ENCODE measurements at regions not wholly inside any gene's neighbourhood (a gene's known extent, or its start where the extent isn't known, plus 50 kb on each side); places are given as distances from the start of the nearest gene placed in this dataset.

DNA sequence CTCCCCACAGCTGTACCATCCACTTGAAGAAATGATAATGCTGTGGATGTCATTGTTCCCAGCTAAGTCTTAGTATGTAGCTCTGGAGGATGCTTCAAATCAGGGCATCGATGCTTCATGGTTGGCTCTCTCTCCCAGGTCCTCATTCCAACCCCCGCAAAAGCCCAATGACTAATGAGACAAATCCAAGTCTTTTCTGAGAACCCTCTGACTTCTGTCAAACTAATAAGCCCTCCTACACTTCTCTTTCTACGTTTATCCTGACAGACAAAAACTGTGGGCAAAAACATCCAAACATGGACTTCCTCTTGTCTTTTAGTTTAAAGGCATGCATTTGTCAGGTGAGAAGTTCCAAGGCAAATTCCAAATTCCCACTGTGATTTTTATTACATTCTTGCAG is 260.4 kb upstream of the TAC1 start:
- no peak for DNase-seq
- Histone ChIP-seq H3K4me3 (no peak overlapping the region), H3K36me3 (no peaks in the 10 kb centered on the region), H3K27ac (no peak overlapping the region), H3K4me1 (no peaks in the 10 kb centered on the region), H3K27me3 (no peaks in the 10 kb centered on the region), H3K9me3 (no peaks in the 10 kb centered on the region)
- intact Hi-C loops (cut with DNase I; ENCODE audit: low total_unique reads) = no loop called here
- 54 to 72% (median 62%) methylated on average over 3 of the region's 3 CpGs for WGBS, 5 donors
- TF ChIP-seq POLR2A (IDR thresholded peaks at IDR 0.05) (no peak), POLR2AphosphoS5 (IDR thresholded peaks at IDR 0.05) (no peak), EP300 (IDR thresholded peaks at IDR 0.05) (no peak)
- TF ChIP-seq, protein P1, sequence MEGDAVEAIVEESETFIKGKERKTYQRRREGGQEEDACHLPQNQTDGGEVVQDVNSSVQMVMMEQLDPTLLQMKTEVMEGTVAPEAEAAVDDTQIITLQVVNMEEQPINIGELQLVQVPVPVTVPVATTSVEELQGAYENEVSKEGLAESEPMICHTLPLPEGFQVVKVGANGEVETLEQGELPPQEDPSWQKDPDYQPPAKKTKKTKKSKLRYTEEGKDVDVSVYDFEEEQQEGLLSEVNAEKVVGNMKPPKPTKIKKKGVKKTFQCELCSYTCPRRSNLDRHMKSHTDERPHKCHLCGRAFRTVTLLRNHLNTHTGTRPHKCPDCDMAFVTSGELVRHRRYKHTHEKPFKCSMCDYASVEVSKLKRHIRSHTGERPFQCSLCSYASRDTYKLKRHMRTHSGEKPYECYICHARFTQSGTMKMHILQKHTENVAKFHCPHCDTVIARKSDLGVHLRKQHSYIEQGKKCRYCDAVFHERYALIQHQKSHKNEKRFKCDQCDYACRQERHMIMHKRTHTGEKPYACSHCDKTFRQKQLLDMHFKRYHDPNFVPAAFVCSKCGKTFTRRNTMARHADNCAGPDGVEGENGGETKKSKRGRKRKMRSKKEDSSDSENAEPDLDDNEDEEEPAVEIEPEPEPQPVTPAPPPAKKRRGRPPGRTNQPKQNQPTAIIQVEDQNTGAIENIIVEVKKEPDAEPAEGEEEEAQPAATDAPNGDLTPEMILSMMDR (IDR thresholded peaks at IDR 0.05) = no peak

DNA sequence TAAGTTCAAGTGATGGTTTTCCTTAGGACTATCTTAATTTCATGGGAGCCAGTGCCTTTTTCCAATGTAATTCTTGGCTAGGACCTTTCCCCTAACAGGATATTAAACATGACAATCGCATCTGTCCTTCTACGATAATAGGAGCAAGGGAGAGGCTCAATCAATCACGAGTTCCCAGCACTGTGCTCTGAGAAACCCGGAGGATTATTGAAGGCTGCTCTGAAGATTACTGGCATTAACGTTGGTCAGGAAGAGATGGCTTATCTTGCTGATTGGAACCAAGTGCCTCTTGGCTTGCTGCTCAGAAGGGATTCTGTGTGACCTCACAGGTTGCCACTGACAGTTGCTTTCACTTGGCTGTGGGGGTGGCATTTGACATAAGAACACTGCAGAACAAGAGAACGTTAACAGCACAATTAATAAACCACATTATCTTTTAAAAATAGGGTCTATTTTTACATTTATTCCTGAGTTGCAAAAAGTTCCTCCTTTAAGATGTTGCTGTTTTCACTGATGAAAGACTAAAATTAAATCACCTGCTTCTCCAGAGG is 252.1 kb upstream of the TAC1 start:
- Histone ChIP-seq H3K27ac (no peak overlapping the region), H3K27me3 (no peaks in the 10 kb centered on the region), H3K36me3 (no peaks in the 10 kb centered on the region), H3K9me3 (no peaks in the 10 kb centered on the region), H3K4me1 (peaks cover 0 to 5% (median 0%) of the 10 kb centered on the region in 4 donors), H3K4me3 (no peak overlapping the region)
- intact Hi-C loops (cut with DNase I; ENCODE audit: low total_unique reads) = no loop called here
- WGBS, 5 donors = 34 to 46% (median 39%) methylated on average over 6 of the region's 6 CpGs
- TF ChIP-seq EP300 (IDR thresholded peaks at IDR 0.05) (no peak), POLR2A (IDR thresholded peaks at IDR 0.05) (no peak), POLR2AphosphoS5 (IDR thresholded peaks at IDR 0.05) (no peak)
- TF ChIP-seq, protein P1 (IDR thresholded peaks at IDR 0.05) = no peak
- no peak for DNase-seq

- Histone ChIP-seq H3K27me3 (no peaks in the 10 kb centered on the region), H3K4me3 (no peak overlapping the region), H3K9me3 (no peaks in the 10 kb centered on the region), H3K4me1 (peaks cover 0 to 5% (median 0%) of the 10 kb centered on the region in 4 donors), H3K27ac (no peak overlapping the region), H3K36me3 (no peaks in the 10 kb centered on the region)
- whole genome bisulfite sequencing, 5 donors = 49 to 69% (median 65%) methylated on average over 3 of the region's 3 CpGs
- DNase-seq = peak in 1 of 2 donors; percentile 64
- intact Hi-C loops (cut with DNase I; ENCODE audit: low total_unique reads) = no loop called here
- TF ChIP-seq POLR2A (IDR thresholded peaks at IDR 0.05) (no peak), POLR2AphosphoS5 (IDR thresholded peaks at IDR 0.05) (no peak), EP300 (IDR thresholded peaks at IDR 0.05) (no peak)
- TF ChIP-seq, protein P1 (IDR thresholded peaks at IDR 0.05) = no peak
Observed at GRCh38 chr7:97480772-97481390, 251.0 kb upstream of the TAC1 start.

GRCh38 chr7:97495487-97495886 is 236.4 kb upstream of the TAC1 start:
- Histone ChIP-seq H3K9me3 (no peaks in the 10 kb centered on the region), H3K4me1 (no peaks in the 10 kb centered on the region), H3K27ac (no peak overlapping the region), H3K36me3 (no peaks in the 10 kb centered on the region), H3K27me3 (no peaks in the 10 kb centered on the region), H3K4me3 (no peak overlapping the region)
- TF ChIP-seq POLR2AphosphoS5 (IDR thresholded peaks at IDR 0.05) (no peak), EP300 (IDR thresholded peaks at IDR 0.05) (no peak), POLR2A (IDR thresholded peaks at IDR 0.05) (no peak)
- TF ChIP-seq, protein P1 (IDR thresholded peaks at IDR 0.05) = no peak
- intact Hi-C loops (cut with DNase I; ENCODE audit: low total_unique reads) = no loop called here
- 58 to 68% (median 67%) methylated on average over 2 of the region's 2 CpGs for WGBS, 5 donors
- DNase-seq = no peak
